Activated naive CD8-positive, alpha-beta T cell treated with anti-CD3 and anti-CD28 coated beads, Interleukin-2, amount 50 U/mL, for 24 hours (primary cell): ENCODE measurements at regions not wholly inside any gene's neighbourhood (a gene's known extent, or its start where the extent isn't known, plus 50 kb on each side); places are given as distances from the start of the nearest gene placed in this dataset.

Experiments
- ATAC-seq: fragments of 150-1000 bp; cut with Tn5 transposase; one replicate; pipeline ENCODE4 v1.10.0; 2021
- DNase-seq: peaks from one replicate; pipeline ENCODE4 v3.0.0; 2021
- H3K27ac Mint-ChIP-seq: one replicate; pipeline ENCODE4 v1.8.0; 2021; ENCODE audit warnings: mild to moderate bottlenecking, mixed read lengths
- H3K27me3 Mint-ChIP-seq: one replicate; pipeline ENCODE4 v1.8.0; 2021; ENCODE audit warnings: mixed read lengths
- H3K36me3 Mint-ChIP-seq: one replicate; pipeline ENCODE4 v1.8.0; 2021; ENCODE audit warnings: low read depth, mixed read lengths
- H3K4me1 Mint-ChIP-seq: one replicate; pipeline ENCODE4 v1.8.0; 2021; ENCODE audit warnings: mixed read lengths
- H3K4me3 Mint-ChIP-seq: one replicate; pipeline ENCODE4 v1.8.0; 2021; ENCODE audit warnings: mild to moderate bottlenecking, moderate library complexity, mixed read lengths
- H3K9me3 Mint-ChIP-seq: one replicate; pipeline ENCODE4 v1.8.0; 2021; ENCODE audit warnings: mixed read lengths

- no peaks in the 10 kb centered on the region for H3K27me3 Mint-ChIP-seq
- no peak for DNase-seq
- peaks cover 3% of the 10 kb centered on the region for H3K9me3 Mint-ChIP-seq
- no peaks in the 10 kb centered on the region for H3K36me3 Mint-ChIP-seq
- H3K27ac Mint-ChIP-seq, result no peak overlapping the region
- no peaks in the 10 kb centered on the region for H3K4me1 Mint-ChIP-seq
- no peak overlapping the region for H3K4me3 Mint-ChIP-seq
- no peak for ATAC-seq
These were observed 235.5 kb downstream of the SAMD5 start for GRCh38 chr6:147744012-147744411.

- Mint-ChIP-seq H3K27ac (no peak overlapping the region), H3K4me1 (no peaks in the 10 kb centered on the region), H3K36me3 (no peaks in the 10 kb centered on the region), H3K9me3 (peaks cover 3% of the 10 kb centered on the region), H3K4me3 (no peak overlapping the region), H3K27me3 (no peaks in the 10 kb centered on the region)
- DNase-seq (no peak), ATAC-seq (no peak)
These were observed 240.8 kb downstream of the SAMD5 start for GRCh38 chr6:147749331-147749730.

- Mint-ChIP-seq H3K27me3 (no peaks in the 10 kb centered on the region), H3K4me3 (no peak overlapping the region), H3K9me3 (peaks cover 6% of the 10 kb centered on the region), H3K4me1 (no peaks in the 10 kb centered on the region), H3K27ac (no peak overlapping the region), H3K36me3 (no peaks in the 10 kb centered on the region)
- ATAC-seq (no peak), DNase-seq (no peak)
These were observed 241.9 kb downstream of the SAMD5 start for GRCh38 chr6:147750413-147750812.

GRCh38 chr6:147751232-147751631 is 242.7 kb downstream of the SAMD5 start:
- H3K9me3 Mint-ChIP-seq, result peaks cover 6% of the 10 kb centered on the region

GRCh38 chr6:147752689-147753403 is 244.4 kb downstream of the SAMD5 start:
- Mint-ChIP-seq H3K27me3 (no peaks in the 10 kb centered on the region), H3K9me3 (peaks cover 5% of the 10 kb centered on the region), H3K27ac (no peak overlapping the region), H3K36me3 (no peaks in the 10 kb centered on the region), H3K4me3 (no peak overlapping the region), H3K4me1 (no peaks in the 10 kb centered on the region)
- ATAC-seq (no peak), DNase-seq (no peak)

More at GRCh38 chr6:147751232-147751631, 242.7 kb downstream of the SAMD5 start:
- DNase-seq, result no peak
- ATAC-seq, result no peak
- Mint-ChIP-seq H3K4me3 (no peak overlapping the region), H3K27me3 (no peaks in the 10 kb centered on the region), H3K4me1 (no peaks in the 10 kb centered on the region), H3K36me3 (no peaks in the 10 kb centered on the region), H3K27ac (no peak overlapping the region)

GRCh38 chr6:147755999-147756398 is 247.5 kb downstream of the SAMD5 start:
- H3K9me3 Mint-ChIP-seq, result peaks cover 3% of the 10 kb centered on the region
- no peaks in the 10 kb centered on the region for H3K4me1 Mint-ChIP-seq

GRCh38 chr6:147756891-147757290 is 248.4 kb downstream of the SAMD5 start:
- peaks cover 3% of the 10 kb centered on the region for H3K9me3 Mint-ChIP-seq
- H3K27ac Mint-ChIP-seq, result no peak overlapping the region
- ATAC-seq (no peak), DNase-seq (no peak)
- H3K4me3 Mint-ChIP-seq, result no peak overlapping the region
- H3K27me3 Mint-ChIP-seq, result no peaks in the 10 kb centered on the region
- no peaks in the 10 kb centered on the region for H3K36me3 Mint-ChIP-seq
- no peaks in the 10 kb centered on the region for H3K4me1 Mint-ChIP-seq

More at GRCh38 chr6:147755999-147756398, 247.5 kb downstream of the SAMD5 start:
- ATAC-seq (no peak), DNase-seq (no peak)
- H3K27me3 Mint-ChIP-seq, result no peaks in the 10 kb centered on the region
- H3K27ac Mint-ChIP-seq, result no peak overlapping the region
- no peak overlapping the region for H3K4me3 Mint-ChIP-seq
- H3K36me3 Mint-ChIP-seq, result no peaks in the 10 kb centered on the region

- ATAC-seq, result no peak
- Mint-ChIP-seq H3K36me3 (no peaks in the 10 kb centered on the region), H3K9me3 (peaks cover 3% of the 10 kb centered on the region), H3K4me1 (no peaks in the 10 kb centered on the region), H3K27ac (no peak overlapping the region), H3K27me3 (no peaks in the 10 kb centered on the region), H3K4me3 (no peak overlapping the region)
- DNase-seq, result no peak
These were observed 248.8 kb downstream of the SAMD5 start for GRCh38 chr6:147757291-147757690.

- H3K27me3 Mint-ChIP-seq, result no peaks in the 10 kb centered on the region
- H3K27ac Mint-ChIP-seq, result no peak overlapping the region
- ATAC-seq (no peak), DNase-seq (no peak)
- no peak overlapping the region for H3K4me3 Mint-ChIP-seq
- H3K9me3 Mint-ChIP-seq, result peaks cover 3% of the 10 kb centered on the region
- no peaks in the 10 kb centered on the region for H3K4me1 Mint-ChIP-seq
- no peaks in the 10 kb centered on the region for H3K36me3 Mint-ChIP-seq
These were observed 249.8 kb downstream of the SAMD5 start for GRCh38 chr6:147758303-147758702.

GRCh38 chr6:147759093-147759492 is 250.6 kb downstream of the SAMD5 start:
- ATAC-seq (no peak), DNase-seq (no peak)
- Mint-ChIP-seq H3K27me3 (no peaks in the 10 kb centered on the region), H3K9me3 (peaks cover 3% of the 10 kb centered on the region), H3K27ac (no peak overlapping the region), H3K4me1 (no peaks in the 10 kb centered on the region), H3K36me3 (no peaks in the 10 kb centered on the region), H3K4me3 (no peak overlapping the region)

GRCh38 chr6:147759536-147759935 is 251.0 kb downstream of the SAMD5 start:
- DNase-seq, result no peak
- Mint-ChIP-seq H3K36me3 (no peaks in the 10 kb centered on the region), H3K27ac (no peak overlapping the region), H3K27me3 (no peaks in the 10 kb centered on the region), H3K9me3 (peaks cover 1% of the 10 kb centered on the region), H3K4me3 (no peak overlapping the region), H3K4me1 (no peaks in the 10 kb centered on the region)
- ATAC-seq, result no peak

- Mint-ChIP-seq H3K4me1 (no peaks in the 10 kb centered on the region), H3K4me3 (no peak overlapping the region), H3K9me3 (no peaks in the 10 kb centered on the region), H3K27me3 (no peaks in the 10 kb centered on the region), H3K27ac (no peak overlapping the region), H3K36me3 (no peaks in the 10 kb centered on the region)
- ATAC-seq (no peak), DNase-seq (no peak)
These were observed 257.1 kb downstream of the SAMD5 start for GRCh38 chr6:147765541-147765940.

- ATAC-seq (no peak), DNase-seq (no peak)
- Mint-ChIP-seq H3K4me3 (no peak overlapping the region), H3K27me3 (no peaks in the 10 kb centered on the region), H3K9me3 (no peaks in the 10 kb centered on the region), H3K4me1 (no peaks in the 10 kb centered on the region), H3K36me3 (no peaks in the 10 kb centered on the region), H3K27ac (no peak overlapping the region)
These were observed 260.5 kb downstream of the SAMD5 start for GRCh38 chr6:147768969-147769368.

- Mint-ChIP-seq H3K9me3 (no peaks in the 10 kb centered on the region), H3K4me1 (no peaks in the 10 kb centered on the region), H3K36me3 (no peaks in the 10 kb centered on the region), H3K27me3 (no peaks in the 10 kb centered on the region), H3K27ac (no peak overlapping the region), H3K4me3 (no peak overlapping the region)
- DNase-seq (no peak), ATAC-seq (no peak)
These were observed 261.1 kb downstream of the SAMD5 start for GRCh38 chr6:147769496-147770087.

- no peak overlapping the region for H3K4me3 Mint-ChIP-seq
- H3K27ac Mint-ChIP-seq, result no peak overlapping the region
These were observed 261.7 kb downstream of the SAMD5 start for GRCh38 chr6:147770221-147770620.

More at GRCh38 chr6:147770221-147770620, 261.7 kb downstream of the SAMD5 start:
- no peaks in the 10 kb centered on the region for H3K36me3 Mint-ChIP-seq
- no peaks in the 10 kb centered on the region for H3K27me3 Mint-ChIP-seq
- H3K9me3 Mint-ChIP-seq, result no peaks in the 10 kb centered on the region
- ATAC-seq (no peak), DNase-seq (no peak)
- no peaks in the 10 kb centered on the region for H3K4me1 Mint-ChIP-seq
